ENCODE measurements at regions not wholly inside any gene's neighbourhood (a gene's known extent, or its start where the extent isn't known, plus 50 kb on each side); places are given as distances from the start of the nearest gene placed in this dataset.

DNA sequence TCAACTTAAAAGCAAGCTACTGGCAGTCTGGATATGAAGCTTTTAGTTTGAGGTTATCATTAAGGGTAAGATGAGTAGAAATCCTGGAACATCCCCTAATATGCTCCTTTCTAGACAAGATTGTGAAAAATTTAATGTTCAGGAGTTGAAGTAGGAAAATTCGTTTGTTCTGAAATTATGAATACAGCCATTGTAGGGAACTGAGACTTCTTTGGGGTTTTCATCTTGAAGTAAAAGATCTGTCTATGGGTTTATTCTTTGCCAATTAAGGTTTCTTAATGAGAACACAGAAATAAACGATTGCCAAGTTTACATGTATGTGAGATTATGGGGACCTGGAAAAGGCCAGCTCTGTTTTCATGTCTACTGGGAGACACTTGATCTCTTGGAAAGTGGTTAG is 225.6 kb upstream of the MOCS1 start:
- TF ChIP-seq, protein P1, sequence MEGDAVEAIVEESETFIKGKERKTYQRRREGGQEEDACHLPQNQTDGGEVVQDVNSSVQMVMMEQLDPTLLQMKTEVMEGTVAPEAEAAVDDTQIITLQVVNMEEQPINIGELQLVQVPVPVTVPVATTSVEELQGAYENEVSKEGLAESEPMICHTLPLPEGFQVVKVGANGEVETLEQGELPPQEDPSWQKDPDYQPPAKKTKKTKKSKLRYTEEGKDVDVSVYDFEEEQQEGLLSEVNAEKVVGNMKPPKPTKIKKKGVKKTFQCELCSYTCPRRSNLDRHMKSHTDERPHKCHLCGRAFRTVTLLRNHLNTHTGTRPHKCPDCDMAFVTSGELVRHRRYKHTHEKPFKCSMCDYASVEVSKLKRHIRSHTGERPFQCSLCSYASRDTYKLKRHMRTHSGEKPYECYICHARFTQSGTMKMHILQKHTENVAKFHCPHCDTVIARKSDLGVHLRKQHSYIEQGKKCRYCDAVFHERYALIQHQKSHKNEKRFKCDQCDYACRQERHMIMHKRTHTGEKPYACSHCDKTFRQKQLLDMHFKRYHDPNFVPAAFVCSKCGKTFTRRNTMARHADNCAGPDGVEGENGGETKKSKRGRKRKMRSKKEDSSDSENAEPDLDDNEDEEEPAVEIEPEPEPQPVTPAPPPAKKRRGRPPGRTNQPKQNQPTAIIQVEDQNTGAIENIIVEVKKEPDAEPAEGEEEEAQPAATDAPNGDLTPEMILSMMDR (optimal IDR thresholded peaks at IDR 0.05 in 1 of 3, IDR thresholded peaks at IDR 0.05 in 1 of 3, conservative IDR thresholded peaks at IDR 0.05 in 1 of 3; ENCODE audit: extremely low read depth in 1 of 3, insufficient read depth in 2 of 3, low read length in 3 of 3), result no peak
- TF ChIP-seq EZH2 (IDR thresholded peaks at IDR 0.05; ENCODE audit: low read length), result no peak

Measured in keratinocyte (primary cell).